ENCODE measurements at regions not wholly inside any gene's neighbourhood (a gene's known extent, or its start where the extent isn't known, plus 50 kb on each side); places are given as distances from the start of the nearest gene placed in this dataset.
"Not testable (repeated sequence)": the region's sequence is repeated elsewhere in the genome, so short reads cannot be mapped to it uniquely, and the experiment has no call there.

- DNase-seq (ENCODE audit: low spot score), result no peak
These were observed 246.8 kb upstream of the EXOC2 start for GRCh38 chr6:939526-940252.

- DNase-seq (ENCODE audit: low spot score), result no peak
These were observed 246.0 kb upstream of the EXOC2 start for GRCh38 chr6:938916-939315.

- no peak for DNase-seq (ENCODE audit: low spot score)
These were observed 245.4 kb upstream of the EXOC2 start for GRCh38 chr6:938271-938905.

GRCh38 chr6:935582-935981 lies 242.6 kb upstream of the EXOC2 start:
- DNase-seq (ENCODE audit: low spot score), result no peak

- DNase-seq (ENCODE audit: low spot score), result no peak
These were observed 241.7 kb upstream of the EXOC2 start for GRCh38 chr6:934686-935085.

- DNase-seq (ENCODE audit: low spot score), result not testable (repeated sequence)
These were observed 239.0 kb upstream of the EXOC2 start for GRCh38 chr6:931919-932318.

GRCh38 chr6:927157-927556 lies 234.2 kb upstream of the EXOC2 start:
- DNase-seq (ENCODE audit: low spot score), result no peak

- DNase-seq (ENCODE audit: low spot score), result no peak
These were observed 232.8 kb upstream of the EXOC2 start for GRCh38 chr6:925656-926213.

GRCh38 chr6:924661-925060 lies 231.7 kb upstream of the EXOC2 start:
- DNase-seq (ENCODE audit: low spot score), result no peak

GRCh38 chr6:921400-921799 lies 228.5 kb upstream of the EXOC2 start:
- DNase-seq (ENCODE audit: low spot score), result no peak

GRCh38 chr6:920512-920911 lies 227.6 kb upstream of the EXOC2 start:
- no peak for DNase-seq (ENCODE audit: low spot score)

- DNase-seq (ENCODE audit: low spot score), result no peak
These were observed 226.6 kb upstream of the EXOC2 start for GRCh38 chr6:919500-919899.

- DNase-seq (ENCODE audit: low spot score), result no peak
These were observed 225.0 kb upstream of the EXOC2 start for GRCh38 chr6:917939-918338.

GRCh38 chr6:917296-917695 lies 224.4 kb upstream of the EXOC2 start:
- no peak for DNase-seq (ENCODE audit: low spot score)

- no peak for DNase-seq (ENCODE audit: low spot score)
These were observed 223.2 kb upstream of the EXOC2 start for GRCh38 chr6:916131-916530.

- DNase-seq (ENCODE audit: low spot score), result peak; percentile 58
These were observed 220.2 kb upstream of the EXOC2 start for GRCh38 chr6:912871-913835.

GRCh38 chr6:907928-908327 lies 215.0 kb upstream of the EXOC2 start:
- DNase-seq (ENCODE audit: low spot score), result no peak

- DNase-seq (ENCODE audit: low spot score), result no peak
These were observed 214.0 kb upstream of the EXOC2 start for GRCh38 chr6:906920-907319.

- no peak for DNase-seq (ENCODE audit: low spot score)
These were observed 212.6 kb upstream of the EXOC2 start for GRCh38 chr6:905556-905955.

GRCh38 chr6:904994-905393 lies 212.1 kb upstream of the EXOC2 start:
- no peak for DNase-seq (ENCODE audit: low spot score)

GRCh38 chr6:903761-904160 lies 210.8 kb upstream of the EXOC2 start:
- DNase-seq (ENCODE audit: low spot score), result no peak

- DNase-seq (ENCODE audit: low spot score), result no peak
These were observed 208.9 kb upstream of the EXOC2 start for GRCh38 chr6:901696-902460.
